Renal pelvis (tissue), 1 donor: ENCODE measurements at regions not wholly inside any gene's neighbourhood (a gene's known extent, or its start where the extent isn't known, plus 50 kb on each side); places are given as distances from the start of the nearest gene placed in this dataset.
A peak's percentile ranks its signal among the peaks of the same experiment; 100 is the strongest.
"Not testable (repeated sequence)": the region's sequence is repeated elsewhere in the genome, so short reads cannot be mapped to it uniquely, and the experiment has no call there.

ENCODE experiments used
- DNase-seq: peaks from one replicate; pipeline ENCODE4 v3.0.0-alpha.2; 2013

DNA sequence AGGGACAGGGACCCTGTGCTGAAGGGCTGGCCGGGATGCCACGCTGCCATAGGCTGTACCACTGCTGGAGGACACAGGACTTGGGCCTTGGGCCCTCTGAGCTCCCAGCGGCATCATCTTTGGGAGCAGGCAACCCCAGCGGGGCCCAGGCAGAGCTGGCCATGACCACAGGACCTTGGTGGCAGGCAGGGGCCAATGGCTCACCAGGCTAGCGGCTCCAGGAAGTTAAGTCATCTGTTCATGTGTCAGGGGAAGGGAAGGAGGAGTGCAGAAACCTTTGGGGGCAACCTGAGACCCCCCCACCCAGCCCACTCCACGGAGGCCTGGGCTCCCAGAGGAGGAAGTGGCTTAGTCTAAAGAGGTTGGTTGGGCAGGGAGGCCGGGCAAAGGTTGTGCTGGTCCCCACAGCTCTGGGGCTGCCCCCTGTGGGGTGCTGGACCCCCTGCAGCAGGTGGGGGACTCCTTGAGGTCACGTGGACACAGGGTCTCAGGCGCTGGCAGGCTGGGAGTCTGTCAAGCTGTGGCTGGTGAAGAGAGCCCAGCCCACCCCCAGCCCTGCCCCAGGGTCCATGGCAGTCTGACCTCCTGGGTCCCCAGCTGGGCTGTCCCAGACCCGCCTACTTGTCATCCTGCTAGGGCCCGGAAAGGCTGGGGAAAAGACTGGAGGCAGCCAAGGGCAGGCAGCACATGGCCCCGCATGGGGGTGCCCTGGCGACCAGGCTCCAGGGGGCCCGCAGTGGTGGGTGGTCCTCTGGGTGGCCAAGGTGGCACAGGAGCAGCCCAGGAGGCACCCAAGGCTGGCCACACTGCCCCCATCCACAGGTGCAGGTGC, 184.3 kb downstream of the IGLL1 start:
- DNase-seq: no peak

DNA sequence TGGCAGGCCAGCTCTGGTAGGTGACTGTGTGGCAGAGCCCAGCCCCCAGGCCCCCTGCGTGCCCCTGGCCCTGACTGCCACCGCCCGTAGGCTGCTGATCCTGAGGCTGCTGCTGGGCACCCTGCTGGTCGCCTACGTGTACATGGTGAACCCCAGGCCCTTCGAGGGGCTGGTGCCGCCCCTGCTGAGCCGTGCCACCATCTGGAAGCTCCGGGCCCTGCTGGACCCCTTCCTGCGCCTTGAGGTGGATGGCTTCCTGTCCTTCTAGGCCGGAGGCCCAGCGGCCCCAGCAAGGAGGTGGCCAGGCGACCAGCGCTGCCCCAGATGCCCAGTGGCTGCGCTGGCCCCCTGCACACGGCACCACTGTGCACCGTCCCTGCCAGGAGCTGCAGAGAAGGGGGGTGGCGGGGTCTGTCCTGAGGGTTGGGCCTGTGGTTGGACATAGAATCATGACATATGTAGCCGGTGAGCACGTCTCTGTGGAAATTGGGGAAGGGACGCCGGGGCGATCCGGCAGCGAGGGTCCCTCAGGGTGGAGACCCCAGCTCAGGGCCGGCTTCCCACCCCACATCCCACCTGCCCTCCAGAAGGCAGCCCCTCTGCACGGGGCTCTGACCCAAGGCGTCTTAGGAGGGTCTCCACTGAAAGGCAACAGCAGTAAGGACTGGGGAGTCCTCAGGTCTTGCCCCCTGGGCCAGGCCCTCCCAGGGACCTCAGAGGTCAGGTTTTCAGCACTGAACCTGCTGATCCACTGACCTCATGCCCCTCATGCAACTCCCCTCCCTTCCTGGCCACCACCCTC, 185.4 kb downstream of the IGLL1 start:
- no peak for DNase-seq

DNA sequence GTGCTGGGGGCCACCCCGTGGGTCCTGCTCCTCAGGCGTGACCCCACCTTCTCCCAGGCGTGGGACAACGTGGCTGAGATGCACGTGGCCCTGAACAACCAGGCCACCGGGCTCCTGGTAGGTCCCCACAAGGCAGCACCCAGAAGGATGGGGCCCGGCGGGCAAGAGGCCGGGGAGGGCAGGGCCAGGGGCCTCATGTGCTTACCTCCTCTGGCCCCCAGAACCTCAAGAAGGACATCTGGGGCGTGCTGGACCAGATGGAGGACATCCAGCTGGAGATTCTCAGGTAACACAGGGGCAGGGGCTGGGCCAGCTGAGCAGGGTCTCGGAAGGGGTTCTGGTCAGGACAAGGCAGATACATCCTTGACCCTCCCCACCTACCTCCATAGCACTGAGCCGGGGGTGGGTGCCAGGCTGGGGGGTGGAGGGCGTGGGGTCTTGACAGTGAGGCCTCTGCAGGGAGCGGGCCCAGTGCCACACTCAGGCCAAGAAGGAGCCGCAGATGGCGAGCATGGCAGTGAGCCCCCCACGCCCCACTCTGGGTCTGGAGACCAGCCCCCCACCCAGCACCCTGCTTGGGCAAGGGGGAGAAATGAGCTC, 186.3 kb downstream of the IGLL1 start:
- DNase-seq: no peak

DNA sequence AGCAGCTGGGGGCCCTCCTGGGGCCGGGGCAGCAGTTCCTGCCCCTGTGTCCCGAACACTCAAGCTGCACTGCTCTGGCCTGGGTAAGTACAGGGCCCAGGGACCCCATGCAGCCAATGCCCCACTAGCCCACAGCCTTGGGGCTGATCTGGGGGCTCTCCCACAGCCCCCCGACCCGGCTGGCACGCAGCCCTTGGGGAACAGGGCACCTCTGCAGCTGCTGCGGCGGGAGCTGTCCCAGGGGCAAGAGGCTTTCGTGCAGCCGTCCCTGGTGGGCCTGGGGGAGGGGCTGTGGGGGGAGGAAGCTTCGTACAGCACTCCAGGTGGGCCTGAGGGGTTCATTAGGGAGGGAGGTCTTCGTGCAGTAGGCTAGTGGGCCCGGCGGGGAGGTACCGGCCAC, 186.9 kb downstream of the IGLL1 start:
- not testable (repeated sequence) for DNase-seq

DNA sequence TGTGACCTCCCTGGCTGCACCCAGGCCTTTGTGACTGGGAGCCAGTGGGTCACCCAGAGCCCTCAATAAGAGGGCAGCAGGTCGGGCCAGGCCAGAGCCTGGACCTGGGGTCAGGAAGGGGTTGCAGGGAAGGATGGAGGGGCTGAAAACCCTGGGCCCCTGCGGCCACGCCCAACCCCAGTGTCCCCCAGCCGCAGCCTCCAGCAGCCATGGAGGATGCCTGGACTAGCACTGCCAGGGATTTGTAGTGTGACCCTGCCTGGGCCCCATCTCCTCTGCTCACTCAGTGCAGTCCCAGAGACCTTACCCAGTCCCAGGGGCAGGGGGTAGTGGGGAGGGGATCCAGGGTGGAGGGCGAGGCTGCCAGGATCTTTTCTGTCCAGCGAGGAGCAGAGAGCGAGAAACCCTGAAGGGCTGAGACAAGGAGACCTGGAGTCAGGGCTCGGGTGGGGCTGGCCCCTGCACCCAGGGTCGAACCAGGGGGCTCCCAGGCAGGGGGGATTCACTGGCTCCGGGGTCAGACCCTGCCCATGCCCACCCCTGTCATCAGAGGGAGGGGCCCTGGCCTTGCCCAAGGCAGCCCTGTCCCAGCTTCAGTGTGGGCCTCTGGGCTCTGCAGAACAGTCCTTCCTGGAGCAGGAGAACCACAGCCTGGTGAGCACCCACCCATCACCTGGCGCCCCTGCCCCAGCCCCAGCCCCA, 187.5 kb downstream of the IGLL1 start:
- DNase-seq: no peak

DNA sequence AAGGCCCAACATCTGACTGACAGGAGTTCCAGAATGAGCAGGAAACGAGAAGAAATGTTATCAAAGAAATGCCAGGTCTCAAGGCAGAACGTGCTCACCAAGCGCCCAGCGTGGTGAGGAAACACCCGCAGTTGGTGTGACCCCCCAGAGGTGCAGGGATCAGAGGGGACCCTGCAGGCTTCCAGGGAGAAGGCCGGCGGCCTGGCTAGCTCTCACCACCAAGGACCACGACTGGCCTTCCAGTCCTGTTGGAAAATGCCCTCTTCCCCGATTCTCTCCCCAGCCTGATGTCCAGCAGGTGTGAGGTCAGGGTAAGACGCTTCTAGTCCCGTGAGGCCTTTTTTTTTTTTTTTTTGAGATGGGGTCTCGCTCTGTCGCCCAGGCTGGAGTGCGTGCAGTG, 189.1 kb downstream of the IGLL1 start:
- DNase-seq: no peak

DNA sequence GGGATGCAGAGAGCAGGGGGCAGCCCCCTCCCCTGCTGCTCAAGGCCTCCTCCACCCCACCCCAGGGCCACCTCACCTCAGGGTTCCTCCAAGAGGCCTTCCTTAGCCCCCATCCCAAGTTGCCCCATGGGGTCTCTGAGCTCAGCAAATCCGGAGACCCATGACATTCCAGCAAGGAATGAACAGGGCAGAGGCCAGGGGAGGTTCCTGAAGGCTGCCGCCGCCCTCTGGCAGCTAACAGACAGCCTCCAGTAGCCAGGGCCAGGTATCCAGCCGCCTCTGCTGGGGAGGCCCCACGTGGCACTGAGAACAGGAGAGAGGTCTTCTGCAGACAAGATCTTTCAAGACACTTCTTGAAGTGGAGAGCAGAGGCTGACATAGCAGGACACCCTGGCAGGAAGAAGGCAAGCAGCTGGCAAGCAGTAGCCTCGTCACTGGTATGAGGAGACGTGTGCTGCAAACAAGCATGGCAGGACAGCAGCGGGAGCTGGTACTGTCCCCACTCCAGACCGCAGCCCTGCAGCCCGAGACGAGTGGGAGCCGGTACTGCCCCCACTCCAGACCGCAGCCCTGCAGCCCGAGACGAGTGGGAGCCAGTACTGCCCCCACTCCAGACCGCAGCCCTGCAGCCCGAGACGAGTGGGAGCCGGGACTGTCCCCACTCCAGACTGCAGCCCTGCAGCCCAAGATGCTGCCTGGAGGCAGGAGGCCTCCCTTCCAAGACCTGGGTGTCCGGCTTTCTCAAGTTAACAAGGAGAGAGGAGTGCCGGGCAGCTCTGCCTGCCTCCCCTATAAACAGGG, 190.6 kb downstream of the IGLL1 start:
- DNase-seq: no peak

DNA sequence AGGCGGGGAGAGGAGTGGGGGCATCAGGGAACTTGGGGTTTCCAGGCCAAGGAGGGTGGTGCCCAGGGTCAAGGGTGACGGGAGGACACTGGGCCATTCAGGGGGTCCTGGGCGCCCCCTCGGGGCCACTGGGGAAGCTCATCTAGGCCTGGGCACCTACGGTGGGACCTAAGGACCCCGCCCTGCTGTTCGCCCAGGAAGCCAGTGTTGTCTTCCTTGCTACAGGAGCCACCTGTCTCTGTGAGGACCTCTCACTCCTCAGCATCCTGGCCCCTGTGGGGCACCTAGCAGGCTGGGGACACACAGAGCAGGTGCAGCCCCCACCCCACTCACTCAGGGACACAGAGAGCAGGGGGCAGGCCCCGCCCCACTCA, 191.6 kb downstream of the IGLL1 start:
- DNase-seq: no peak

DNA sequence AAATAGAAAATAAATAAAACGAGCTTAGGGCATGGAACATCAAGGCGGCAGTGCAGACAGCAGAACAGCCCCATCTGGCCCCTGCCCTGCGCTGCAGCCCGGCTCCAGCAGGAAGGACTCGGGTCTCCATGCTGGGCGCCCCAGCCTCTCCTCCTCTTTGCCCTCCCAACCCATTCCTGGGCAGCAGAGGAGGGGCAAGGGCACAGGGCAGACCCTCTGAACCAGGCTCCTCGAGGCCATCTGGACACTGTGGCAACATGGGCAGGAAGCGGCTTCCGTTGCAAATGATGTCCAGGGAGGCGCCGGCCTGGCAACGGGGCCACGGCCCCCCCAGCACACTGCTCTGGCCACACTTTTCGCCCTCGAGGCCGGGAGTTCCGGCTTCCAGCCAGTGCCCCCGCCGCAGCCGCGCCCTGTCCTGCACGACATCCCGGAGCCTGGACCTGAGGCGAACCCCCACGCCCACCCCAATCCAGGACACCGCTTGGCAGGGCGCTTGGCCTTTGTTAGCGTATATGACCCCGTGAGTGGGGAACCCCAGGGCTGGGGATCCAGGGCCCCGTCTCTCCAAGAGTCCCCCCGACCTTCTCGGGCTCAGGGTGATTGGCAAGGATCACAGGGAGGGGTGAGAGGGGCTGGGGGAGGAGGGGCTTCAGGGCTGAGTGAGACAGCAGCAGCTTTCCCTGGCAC, 192.1 kb downstream of the IGLL1 start:
- no peak for DNase-seq

DNA sequence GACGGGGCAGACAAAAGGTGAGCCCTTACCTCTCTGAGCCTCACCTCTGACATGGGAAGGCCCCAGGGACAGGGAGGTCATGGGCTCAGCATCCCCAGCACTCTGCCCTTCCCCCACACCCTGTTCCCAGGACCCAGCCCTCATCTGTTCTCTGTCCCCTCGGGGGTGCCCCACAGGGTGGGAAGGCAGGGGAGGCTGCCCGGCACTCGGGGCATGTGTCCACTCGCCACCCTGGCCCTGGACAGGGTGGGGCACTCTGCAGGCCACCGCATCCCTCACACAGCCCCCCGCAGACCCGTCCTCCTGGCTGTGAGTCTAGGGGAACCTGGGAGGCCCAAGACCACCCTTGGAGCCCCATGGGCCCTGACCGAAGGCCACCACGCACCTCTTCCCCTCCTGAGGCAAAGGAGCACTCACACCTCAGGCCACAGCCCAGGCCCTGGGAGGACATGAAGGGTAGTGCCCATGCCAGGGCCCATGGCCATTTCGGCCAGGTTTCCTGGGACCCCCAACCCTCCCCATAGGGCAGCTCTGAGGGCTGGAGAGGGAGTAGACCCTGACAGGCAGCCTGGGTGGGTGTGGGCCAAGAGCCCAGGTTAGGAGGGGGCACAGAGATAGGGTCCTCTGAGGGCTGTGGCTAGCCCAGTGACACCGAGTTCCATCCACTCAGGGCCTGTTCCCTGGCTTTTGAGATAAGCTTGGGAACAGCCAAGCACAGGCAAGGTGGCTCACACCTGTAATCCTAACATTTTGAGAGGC, 193.1 kb downstream of the IGLL1 start:
- DNase-seq: no peak

DNA sequence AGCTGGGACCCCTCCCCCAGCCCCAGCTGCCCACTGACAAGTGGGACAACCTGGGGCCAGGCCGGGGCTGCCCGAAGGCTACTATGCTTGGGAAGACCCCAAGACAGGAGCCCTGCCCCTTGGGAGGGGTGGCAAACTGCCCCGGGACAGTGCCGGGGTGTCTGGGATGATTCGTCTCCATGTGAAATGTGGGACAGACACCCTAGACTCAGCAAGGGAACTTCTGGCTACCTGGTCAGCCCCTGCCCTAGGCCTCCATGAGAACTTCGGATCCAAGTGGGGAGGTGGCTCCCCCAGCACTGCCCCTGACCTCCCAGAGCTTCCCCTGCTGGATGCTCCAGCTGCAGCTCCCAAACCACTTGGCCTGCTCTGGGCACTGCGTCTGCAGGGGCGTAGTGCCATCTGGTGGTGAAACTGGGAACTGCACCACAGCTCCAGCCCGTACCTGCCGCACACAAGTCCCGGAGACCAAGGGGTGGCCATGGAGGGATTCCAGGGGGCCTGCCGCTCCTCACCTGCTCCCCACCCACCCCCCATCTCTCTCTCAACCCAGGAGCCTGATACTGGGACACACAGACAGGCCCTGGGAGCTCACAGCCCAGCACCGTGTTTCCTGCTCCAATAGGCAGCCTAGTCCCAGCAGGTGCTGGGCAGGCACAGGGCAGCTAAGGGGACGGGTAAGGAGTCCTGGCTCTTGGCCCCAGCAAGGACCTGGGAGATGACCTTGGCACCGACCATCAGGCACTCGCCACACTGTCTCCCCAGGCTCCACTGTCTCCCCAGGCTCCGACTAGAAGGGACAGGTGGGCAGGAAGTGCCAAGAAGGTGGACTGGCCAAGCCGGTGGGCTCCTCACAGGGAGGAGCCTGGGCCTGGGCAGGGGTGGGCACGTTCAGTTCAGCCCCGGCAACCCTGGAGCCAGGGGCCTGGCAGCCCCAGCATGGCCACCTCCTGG, 194.1 kb downstream of the IGLL1 start:
- DNase-seq: peak; percentile 70

DNA sequence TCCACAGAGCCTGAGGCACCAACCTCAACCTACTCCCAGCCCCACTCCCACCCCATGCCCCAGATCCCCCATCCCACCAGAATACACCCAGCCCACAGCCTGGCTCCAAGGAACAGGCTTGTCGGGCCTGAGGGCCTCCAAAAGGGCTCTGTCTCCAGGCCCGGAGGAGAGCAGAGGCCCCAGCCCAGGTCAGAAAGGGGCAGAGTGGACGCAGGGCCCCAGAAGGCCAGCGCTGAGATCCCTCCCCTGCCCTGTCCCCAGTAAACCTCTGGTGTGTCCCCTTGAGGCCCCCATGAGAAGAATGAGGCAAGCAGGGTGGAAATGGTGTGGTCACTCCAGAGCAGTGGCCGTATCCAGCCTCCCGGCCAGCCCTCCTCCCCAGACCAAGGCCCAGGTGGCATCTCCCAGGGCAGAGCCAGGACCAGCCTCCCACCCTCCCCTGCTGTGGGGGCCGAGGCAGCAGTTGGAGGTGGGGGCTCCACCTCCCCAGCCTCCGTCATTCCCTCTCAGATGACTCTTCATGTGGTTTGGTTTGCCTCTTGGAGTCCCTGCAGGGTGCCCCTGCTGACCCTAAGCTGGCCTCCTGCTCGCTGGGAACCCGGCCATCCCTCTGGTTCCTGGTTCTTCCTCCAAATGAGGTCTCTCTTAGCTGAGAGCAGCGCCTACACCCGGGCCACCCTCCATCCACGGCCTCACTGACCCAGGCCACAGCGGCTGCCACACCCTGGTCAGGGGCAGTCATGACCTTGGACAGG, 195.0 kb downstream of the IGLL1 start:
- no peak for DNase-seq

DNA sequence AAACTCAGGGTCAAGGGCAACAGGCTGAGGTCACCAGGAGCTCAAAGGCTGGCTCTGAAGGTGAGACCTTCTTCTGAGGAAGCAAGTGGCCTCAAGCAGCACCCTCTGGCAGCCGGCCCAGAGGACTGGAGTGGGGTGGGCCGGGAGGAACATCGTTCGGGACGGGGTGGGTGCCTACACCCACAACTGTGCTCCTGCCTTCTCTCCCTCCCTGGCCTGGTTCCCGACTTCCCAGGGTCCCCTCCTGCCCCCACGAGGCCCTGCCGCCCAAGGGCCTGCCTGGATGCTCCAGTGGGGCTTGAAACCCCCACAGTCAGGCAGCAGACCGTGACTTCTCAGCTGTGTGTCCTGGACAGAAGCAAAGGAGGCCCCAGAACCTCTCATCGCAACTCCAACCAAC, 195.7 kb downstream of the IGLL1 start:
- DNase-seq: no peak

DNA sequence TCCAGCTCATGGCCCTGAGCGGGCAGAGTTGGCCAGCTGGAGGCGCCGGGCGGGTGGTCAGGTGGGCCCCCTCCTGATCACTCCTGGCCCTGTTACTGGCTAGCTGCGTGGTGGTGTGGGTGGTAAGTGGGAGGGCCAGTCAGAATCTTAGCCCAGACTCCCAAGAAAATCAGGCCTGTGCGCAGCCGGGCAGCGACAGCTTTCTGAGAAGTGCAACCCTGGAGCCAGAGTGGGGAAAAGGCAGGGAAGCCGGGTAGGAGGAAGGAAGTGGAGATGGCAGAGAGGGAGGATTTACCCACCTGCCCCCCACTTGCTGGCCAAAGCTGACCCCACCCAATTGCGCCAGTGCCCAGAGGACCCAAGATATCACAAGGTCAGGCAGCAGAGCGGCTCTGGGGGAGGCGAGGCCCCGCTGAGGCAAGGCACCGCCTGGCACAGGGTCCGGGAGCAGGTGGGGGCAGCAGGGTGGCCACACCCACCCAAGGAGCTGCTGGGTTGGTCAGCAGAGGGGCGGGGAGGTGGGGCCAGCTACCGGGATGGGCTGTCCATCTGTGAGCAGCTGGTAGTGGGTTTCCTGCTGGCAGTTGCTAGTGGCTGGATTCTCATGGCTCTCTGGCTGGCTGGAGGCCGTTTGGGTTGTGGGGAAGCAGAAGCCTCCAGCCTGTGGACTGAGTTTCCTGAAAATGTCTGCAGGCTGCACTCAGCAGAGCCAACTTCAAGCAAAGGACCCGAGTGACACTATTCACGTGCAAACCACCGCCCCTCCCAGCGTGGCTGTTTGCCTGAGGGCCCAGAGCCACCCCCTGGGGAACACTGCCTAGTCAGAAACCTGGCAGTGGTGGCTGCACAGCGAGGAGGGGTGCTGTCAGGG, 196.4 kb downstream of the IGLL1 start:
- no peak for DNase-seq

DNA sequence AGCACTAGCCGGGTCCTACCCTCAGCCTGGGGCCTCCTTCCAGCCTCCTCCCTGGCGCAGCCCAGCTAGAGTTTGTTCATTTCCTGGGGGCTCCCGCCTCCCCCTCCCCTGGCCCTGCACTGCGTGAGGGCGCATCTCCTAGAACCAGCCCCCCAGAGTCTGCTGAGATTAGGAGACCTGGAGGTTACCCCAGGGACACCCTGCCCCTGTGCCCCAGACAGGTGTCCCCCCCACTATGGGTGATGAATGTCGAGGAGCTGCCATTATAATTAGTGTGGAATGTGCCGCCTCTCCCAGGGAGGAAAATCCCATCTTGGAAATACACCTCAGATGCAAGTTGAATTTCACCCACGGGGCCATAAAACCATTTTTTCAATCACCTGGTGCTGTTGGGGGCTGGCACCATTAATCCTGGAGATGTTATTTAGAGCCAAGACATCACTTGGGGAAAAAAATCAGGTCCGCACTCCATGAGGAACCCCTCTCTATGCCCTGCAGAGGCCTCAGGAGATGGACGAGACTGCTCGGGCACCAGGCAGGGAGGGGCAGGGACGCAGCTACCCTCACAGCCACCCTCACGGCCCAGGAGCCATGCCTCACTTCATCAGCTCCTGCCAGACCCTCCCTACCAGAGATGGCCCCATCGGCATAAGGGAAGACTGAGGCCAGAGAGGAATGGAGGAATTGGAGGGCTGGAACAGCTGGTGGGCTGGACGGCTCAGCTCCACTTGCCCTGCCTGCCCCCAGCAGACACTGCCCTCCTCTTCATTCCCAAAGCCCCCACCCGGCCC, 197.5 kb downstream of the IGLL1 start:
- no peak for DNase-seq
